ENCODE measurements at regions not wholly inside any gene's neighbourhood (a gene's known extent, or its start where the extent isn't known, plus 50 kb on each side); places are given as distances from the start of the nearest gene placed in this dataset.

GRCh38 chr3:116809208-116809607, 99.6 kb downstream of the TUSC7 start:
- TF ChIP-seq CTCF (conservative IDR thresholded peaks at IDR 0.05) (no peak), EZH2 (IDR thresholded peaks at IDR 0.05; ENCODE audit: low read depth) (no peak)

Data from PC-9 (cell line).